Ammon's horn (tissue), 1 donor: ENCODE measurements at regions not wholly inside any gene's neighbourhood (a gene's known extent, or its start where the extent isn't known, plus 50 kb on each side); places are given as distances from the start of the nearest gene placed in this dataset.

Experiments
- DNase-seq: peaks from one replicate; pipeline ENCODE4 v3.0.0-alpha.2; 2016; ENCODE audit warnings: low spot score

DNA sequence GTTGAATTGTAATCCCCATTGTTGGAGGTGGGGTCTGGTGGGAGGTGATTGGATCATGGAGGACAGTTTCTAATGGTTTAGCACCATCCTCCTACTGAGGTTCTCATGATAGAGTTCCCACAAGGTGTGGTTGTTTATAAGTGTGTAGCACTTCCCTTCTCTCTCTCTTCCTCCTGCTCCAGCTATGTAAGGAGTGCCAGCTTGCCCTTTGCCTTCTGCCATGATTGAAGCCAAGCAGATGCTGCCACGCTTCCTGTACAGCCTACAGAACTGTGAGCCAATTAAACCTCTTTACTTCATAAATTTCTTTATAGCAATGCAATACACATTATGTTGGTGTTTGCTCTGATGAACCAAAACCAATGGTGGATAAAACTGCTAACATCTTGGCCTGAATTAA, 238.2 kb downstream of the EFNB2 start:
- DNase-seq, result no peak

GRCh38 chr13:106296723-106297122, 238.7 kb downstream of the EFNB2 start:
- no peak for DNase-seq

DNA sequence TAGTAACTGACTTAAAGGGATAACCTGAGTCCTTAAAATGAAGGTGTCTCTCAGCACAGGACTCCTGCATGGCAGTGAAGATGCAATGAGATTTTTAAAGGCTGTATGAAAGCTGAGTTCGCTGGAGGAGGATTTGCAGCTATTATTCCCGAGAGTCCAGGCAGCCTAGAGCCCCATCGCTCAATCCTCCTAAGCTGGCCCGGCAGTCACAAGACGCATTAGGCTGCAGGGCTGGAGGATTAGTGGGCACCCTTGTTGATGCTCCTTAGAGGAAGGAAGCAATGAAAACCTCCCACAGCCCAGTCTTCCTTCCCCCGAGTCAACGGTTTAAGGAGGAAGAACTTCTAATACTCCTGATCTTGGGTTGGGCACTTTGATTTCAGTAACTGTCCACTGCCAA, 239.5 kb downstream of the EFNB2 start:
- DNase-seq, result no peak

DNA sequence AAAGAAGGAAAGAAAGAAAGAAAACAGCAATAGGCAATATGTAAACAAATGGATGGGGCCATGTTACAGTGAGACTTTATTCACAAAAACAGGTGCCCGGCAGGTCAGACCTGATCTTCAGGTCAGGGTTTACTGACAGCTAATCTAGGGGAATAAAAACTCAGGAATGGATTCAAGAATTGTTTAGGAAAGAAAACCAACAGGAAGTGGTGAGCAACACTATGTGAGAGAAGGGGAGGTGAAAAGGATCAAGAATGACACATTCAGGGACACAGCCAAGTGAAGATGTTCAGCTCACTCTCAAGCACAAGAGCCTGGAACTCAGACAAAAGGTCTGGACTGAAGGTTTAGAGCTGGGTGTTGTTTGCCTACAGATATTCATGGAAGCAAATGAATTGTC, 244.5 kb downstream of the EFNB2 start:
- no peak for DNase-seq

DNA sequence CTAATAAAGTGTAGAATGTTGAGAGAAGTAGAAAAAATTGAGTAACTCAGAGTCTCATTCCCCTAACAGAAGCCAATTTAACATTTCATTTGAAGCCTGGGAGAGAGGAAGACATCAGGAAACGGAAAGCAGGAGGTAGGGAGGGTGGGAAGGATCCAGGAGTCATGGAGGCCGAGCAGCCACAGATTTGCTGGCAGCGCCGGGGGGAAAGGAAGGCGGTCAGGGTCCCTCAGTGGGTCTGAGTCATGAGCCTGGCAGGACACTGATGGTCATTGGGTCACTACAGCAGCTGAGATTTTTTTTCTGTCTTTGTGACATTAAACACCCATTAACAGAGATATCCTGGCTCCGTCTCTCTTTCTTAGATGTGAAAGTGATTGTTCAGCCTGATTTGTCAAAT, 248.1 kb downstream of the EFNB2 start:
- no peak for DNase-seq

DNA sequence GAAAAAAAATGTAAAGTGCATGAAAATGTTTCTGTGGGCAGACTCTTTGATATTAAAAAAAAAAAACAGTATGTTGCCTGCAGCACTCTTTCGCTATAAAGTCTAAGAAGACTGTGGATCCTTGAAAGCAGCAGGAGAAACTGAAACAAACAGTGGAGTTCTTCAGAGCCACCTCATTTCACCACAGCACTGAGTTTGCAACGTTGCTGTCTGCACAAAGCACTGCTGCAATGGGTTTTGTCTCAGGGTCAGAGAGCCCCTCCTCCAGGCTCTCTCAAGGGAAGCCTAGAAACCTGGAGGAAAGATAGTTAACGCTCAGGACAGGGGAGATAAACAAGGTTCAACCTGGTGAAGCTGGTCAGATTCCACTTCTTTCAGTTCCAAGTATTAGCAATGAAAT, 248.7 kb downstream of the EFNB2 start:
- DNase-seq, result no peak

DNA sequence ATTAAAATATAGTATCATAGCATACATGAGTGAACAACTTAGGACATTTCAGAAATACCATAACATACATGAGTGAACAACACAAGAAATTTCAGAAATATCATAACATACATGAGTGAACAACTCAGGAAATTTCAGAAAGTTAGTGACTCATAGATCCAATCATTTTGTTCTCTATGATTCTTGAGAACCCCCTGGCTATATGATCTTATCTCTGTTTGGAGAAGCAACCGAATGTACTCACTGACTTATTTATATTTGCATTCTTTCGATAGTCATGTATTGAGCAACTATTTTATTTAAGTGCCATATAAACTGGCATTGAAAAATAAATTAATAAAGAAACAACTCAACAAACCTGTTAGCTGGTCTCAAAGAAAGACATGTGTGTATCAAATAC, 251.1 kb downstream of the EFNB2 start:
- DNase-seq, result no peak

- DNase-seq, result no peak
These were observed 254.0 kb downstream of the EFNB2 start for GRCh38 chr13:106281426-106281825.

- peak; percentile 41 for DNase-seq
These were observed 257.8 kb downstream of the EFNB2 start for GRCh38 chr13:106277484-106278154.

DNA sequence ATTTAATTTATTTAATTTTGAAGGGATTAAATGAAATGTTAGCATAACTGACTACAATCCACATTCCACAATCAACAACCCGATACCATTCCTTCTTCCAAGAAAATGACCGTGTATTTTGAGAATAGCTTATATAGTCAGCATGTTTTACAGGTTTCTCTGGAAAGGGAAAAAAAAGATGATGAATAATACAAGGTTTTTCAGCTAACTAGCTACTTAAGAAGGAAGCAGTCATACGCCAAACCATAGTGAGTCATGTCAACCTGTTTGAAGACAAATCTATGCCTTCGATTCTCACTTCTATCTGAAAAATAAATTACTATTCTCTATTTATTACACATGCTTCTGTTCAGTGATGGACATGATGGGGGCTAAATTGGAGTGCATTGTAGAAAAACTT, 258.6 kb downstream of the EFNB2 start:
- DNase-seq, result no peak

GRCh38 chr13:106275446-106276032, 259.9 kb downstream of the EFNB2 start:
- DNase-seq, result no peak

- no peak for DNase-seq
These were observed 260.8 kb downstream of the EFNB2 start for GRCh38 chr13:106274551-106275203.

GRCh38 chr13:106263801-106264200, 271.7 kb downstream of the EFNB2 start:
- DNase-seq, result no peak

DNA sequence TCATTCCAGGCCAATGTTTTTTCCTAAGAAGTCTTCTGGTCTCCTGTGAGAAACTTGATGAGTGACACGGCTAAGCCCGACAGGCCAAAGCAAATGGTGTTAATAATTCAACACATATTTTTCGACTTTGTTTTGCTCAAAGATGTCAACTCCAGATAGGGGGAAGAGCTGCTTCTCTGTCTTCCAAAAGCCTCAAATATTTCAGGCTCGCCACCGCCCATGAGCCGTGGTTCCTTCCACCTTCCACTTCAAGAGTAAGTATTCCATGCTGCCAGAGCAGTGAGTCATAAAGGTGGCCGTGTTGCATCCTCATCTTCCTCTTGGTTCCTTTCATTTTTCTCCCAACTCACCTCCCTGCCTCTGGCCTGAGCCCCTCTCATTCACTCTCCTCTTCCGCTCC, 272.6 kb downstream of the EFNB2 start:
- no peak for DNase-seq

- DNase-seq, result no peak
These were observed 274.0 kb downstream of the EFNB2 start for GRCh38 chr13:106261450-106261849.

GRCh38 chr13:106260352-106260751, 275.1 kb downstream of the EFNB2 start:
- DNase-seq, result no peak

- no peak for DNase-seq
These were observed 275.5 kb downstream of the EFNB2 start for GRCh38 chr13:106259928-106260327.

GRCh38 chr13:106246666-106247188, 288.7 kb downstream of the EFNB2 start:
- no peak for DNase-seq

DNA sequence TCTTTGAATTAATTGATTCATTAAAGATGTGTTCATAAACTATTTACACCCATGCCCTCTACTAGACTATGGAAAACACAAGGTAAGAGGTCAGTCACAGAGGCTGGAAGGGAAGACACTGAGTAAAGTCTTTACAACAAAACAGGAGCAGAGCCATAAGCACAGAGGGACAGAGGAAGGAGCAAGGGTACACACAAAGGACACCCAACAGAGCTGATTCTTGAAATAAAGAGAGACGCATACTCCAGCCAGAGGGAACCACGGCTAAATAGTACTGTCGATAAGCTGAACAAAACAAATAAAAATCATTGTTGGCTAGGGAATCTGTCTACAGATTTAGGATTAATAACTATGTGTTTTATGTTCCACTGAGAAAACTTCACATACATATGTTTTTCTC, 289.2 kb downstream of the EFNB2 start:
- no peak for DNase-seq

DNA sequence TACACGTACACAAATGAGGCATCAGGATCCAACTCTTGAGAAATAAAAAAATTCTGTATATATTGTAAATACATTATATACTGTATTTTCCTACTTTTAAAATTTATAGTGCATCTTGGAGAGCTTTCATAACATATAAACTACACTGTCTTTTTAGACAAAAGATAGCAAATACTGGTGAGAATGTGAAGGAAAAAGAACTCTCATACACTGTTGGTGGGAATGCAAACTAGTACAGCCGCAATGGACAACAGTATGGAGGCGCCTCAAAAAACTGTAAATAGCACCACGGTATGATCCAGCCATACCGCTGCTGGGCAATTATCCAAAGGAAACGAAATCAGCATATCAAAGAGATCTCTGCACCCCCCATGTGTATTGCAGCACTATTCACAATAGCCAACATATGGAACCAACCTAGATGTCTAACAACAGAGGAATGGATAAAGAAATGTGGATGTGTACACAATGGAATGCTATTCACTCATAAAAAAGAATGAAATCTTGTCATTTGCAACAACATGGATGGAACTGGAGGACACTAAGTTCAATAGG, 292.4 kb downstream of the EFNB2 start:
- no peak for DNase-seq

- no peak for DNase-seq
These were observed 293.2 kb downstream of the EFNB2 start for GRCh38 chr13:106241974-106242953.

DNA sequence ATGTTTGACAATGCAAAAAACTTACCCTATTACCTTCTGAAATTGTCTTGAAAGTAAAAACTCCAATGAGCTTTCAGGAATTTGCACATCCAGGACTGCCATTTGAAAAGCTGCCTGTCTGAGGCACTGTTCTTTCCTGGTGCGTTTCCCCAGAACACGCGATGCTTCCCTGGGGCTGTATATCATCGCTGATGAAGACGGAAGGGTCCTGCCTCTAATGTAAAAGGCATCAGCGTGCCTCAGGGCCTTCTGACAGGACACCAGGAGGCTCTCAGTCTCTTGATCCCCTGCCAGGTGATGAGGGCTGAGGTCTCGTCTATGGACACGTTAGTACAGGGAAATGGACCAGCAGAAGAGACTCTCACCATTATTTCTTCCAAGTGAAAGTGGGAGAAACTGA, 296.8 kb downstream of the EFNB2 start:
- no peak for DNase-seq
